ENCODE measurements at regions not wholly inside any gene's neighbourhood (a gene's known extent, or its start where the extent isn't known, plus 50 kb on each side); places are given as distances from the start of the nearest gene placed in this dataset.
A peak's percentile ranks its signal among the peaks of the same experiment; 100 is the strongest.

GRCh38 chr20:4371623-4372251, 122.7 kb upstream of the ADRA1D start:
- DNase-seq (ENCODE audit: insufficient read length, low spot score) = no peak
- TF ChIP-seq SPI1 (IDR thresholded peaks at IDR 0.05; ENCODE audit: low read depth, low read length) = no peak
- no peak for TF ChIP-seq TAF1 (IDR thresholded peaks at IDR 0.05; ENCODE audit: low read depth, low read length)
- no peak for TF ChIP-seq POLR2AphosphoS5 (IDR thresholded peaks at IDR 0.05; ENCODE audit: low read depth, low read length)
- TF ChIP-seq POU2F2 (IDR thresholded peaks at IDR 0.05; ENCODE audit: low read depth, low read length) = no peak
- TF ChIP-seq PAX5 (IDR thresholded peaks at IDR 0.05; ENCODE audit: insufficient read depth, low read length, severe bottlenecking) = no peak
- no peak for TF ChIP-seq POLR2A (IDR thresholded peaks at IDR 0.05; ENCODE audit: low read depth, low read length)
- no peak for FAIRE-seq

GRCh38 chr20:4370851-4371250, 121.8 kb upstream of the ADRA1D start:
- FAIRE-seq (no peak), DNase-seq (ENCODE audit: insufficient read length, low spot score) (no peak)
- TF ChIP-seq PAX5 (IDR thresholded peaks at IDR 0.05; ENCODE audit: insufficient read depth, low read length, severe bottlenecking) = no peak
- TF ChIP-seq TAF1 (IDR thresholded peaks at IDR 0.05; ENCODE audit: low read depth, low read length) = no peak
- no peak for TF ChIP-seq POLR2AphosphoS5 (IDR thresholded peaks at IDR 0.05; ENCODE audit: low read depth, low read length)
- TF ChIP-seq POU2F2 (IDR thresholded peaks at IDR 0.05; ENCODE audit: low read depth, low read length) = no peak
- no peak for TF ChIP-seq SPI1 (IDR thresholded peaks at IDR 0.05; ENCODE audit: low read depth, low read length)
- no peak for TF ChIP-seq POLR2A (IDR thresholded peaks at IDR 0.05; ENCODE audit: low read depth, low read length)

- FAIRE-seq (peak; percentile 80), DNase-seq (ENCODE audit: insufficient read length, low spot score) (peak; percentile 10)
- TF ChIP-seq POU2F2 (IDR thresholded peaks at IDR 0.05; ENCODE audit: low read depth, low read length) (no peak), SPI1 (IDR thresholded peaks at IDR 0.05; ENCODE audit: low read depth, low read length) (peak; percentile 91)
These were observed 120.7 kb upstream of the ADRA1D start for GRCh38 chr20:4369798-4370124.

- DNase-seq (ENCODE audit: insufficient read length, low spot score) (no peak), FAIRE-seq (no peak)
- no peak for TF ChIP-seq POLR2AphosphoS5 (IDR thresholded peaks at IDR 0.05; ENCODE audit: low read depth, low read length)
- no peak for TF ChIP-seq POLR2A (IDR thresholded peaks at IDR 0.05; ENCODE audit: low read depth, low read length)
- TF ChIP-seq TAF1 (IDR thresholded peaks at IDR 0.05; ENCODE audit: low read depth, low read length) = no peak
- TF ChIP-seq POU2F2 (IDR thresholded peaks at IDR 0.05; ENCODE audit: low read depth, low read length) = no peak
- no peak for TF ChIP-seq PAX5 (IDR thresholded peaks at IDR 0.05; ENCODE audit: insufficient read depth, low read length, severe bottlenecking)
- no peak for TF ChIP-seq SPI1 (IDR thresholded peaks at IDR 0.05; ENCODE audit: low read depth, low read length)
These were observed 120.2 kb upstream of the ADRA1D start for GRCh38 chr20:4369119-4369797.

- DNase-seq (ENCODE audit: insufficient read length, low spot score) (no peak), FAIRE-seq (no peak)
- TF ChIP-seq SPI1 (IDR thresholded peaks at IDR 0.05; ENCODE audit: low read depth, low read length) (no peak), POU2F2 (IDR thresholded peaks at IDR 0.05; ENCODE audit: low read depth, low read length) (no peak), POLR2AphosphoS5 (IDR thresholded peaks at IDR 0.05; ENCODE audit: low read depth, low read length) (no peak), PAX5 (IDR thresholded peaks at IDR 0.05; ENCODE audit: insufficient read depth, low read length, severe bottlenecking) (no peak), TAF1 (IDR thresholded peaks at IDR 0.05; ENCODE audit: low read depth, low read length) (no peak), POLR2A (IDR thresholded peaks at IDR 0.05; ENCODE audit: low read depth, low read length) (no peak)
These were observed 117.0 kb upstream of the ADRA1D start for GRCh38 chr20:4366076-4366475.

- FAIRE-seq (no peak), DNase-seq (ENCODE audit: insufficient read length, low spot score) (no peak)
- TF ChIP-seq POLR2AphosphoS5 (IDR thresholded peaks at IDR 0.05; ENCODE audit: low read depth, low read length) (no peak), PAX5 (IDR thresholded peaks at IDR 0.05; ENCODE audit: insufficient read depth, low read length, severe bottlenecking) (no peak), TAF1 (IDR thresholded peaks at IDR 0.05; ENCODE audit: low read depth, low read length) (no peak), POU2F2 (IDR thresholded peaks at IDR 0.05; ENCODE audit: low read depth, low read length) (no peak), POLR2A (IDR thresholded peaks at IDR 0.05; ENCODE audit: low read depth, low read length) (no peak), SPI1 (IDR thresholded peaks at IDR 0.05; ENCODE audit: low read depth, low read length) (no peak)
These were observed 109.5 kb upstream of the ADRA1D start for GRCh38 chr20:4358552-4358951.

- TF ChIP-seq TAF1 (IDR thresholded peaks at IDR 0.05; ENCODE audit: low read depth, low read length) (no peak), POLR2A (IDR thresholded peaks at IDR 0.05; ENCODE audit: low read depth, low read length) (no peak), POLR2AphosphoS5 (IDR thresholded peaks at IDR 0.05; ENCODE audit: low read depth, low read length) (no peak), POU2F2 (IDR thresholded peaks at IDR 0.05; ENCODE audit: low read depth, low read length) (no peak), SPI1 (IDR thresholded peaks at IDR 0.05; ENCODE audit: low read depth, low read length) (no peak), PAX5 (IDR thresholded peaks at IDR 0.05; ENCODE audit: insufficient read depth, low read length, severe bottlenecking) (no peak)
- no peak for DNase-seq (ENCODE audit: insufficient read length, low spot score)
- FAIRE-seq = no peak
These were observed 103.3 kb upstream of the ADRA1D start for GRCh38 chr20:4352348-4352747.

- FAIRE-seq = no peak
- DNase-seq (ENCODE audit: insufficient read length, low spot score) = no peak
- TF ChIP-seq POLR2A (IDR thresholded peaks at IDR 0.05; ENCODE audit: low read depth, low read length) (no peak), PAX5 (IDR thresholded peaks at IDR 0.05; ENCODE audit: insufficient read depth, low read length, severe bottlenecking) (no peak), TAF1 (IDR thresholded peaks at IDR 0.05; ENCODE audit: low read depth, low read length) (no peak)
These were observed 101.0 kb upstream of the ADRA1D start for GRCh38 chr20:4350096-4350495.

- no peak for TF ChIP-seq SPI1 (IDR thresholded peaks at IDR 0.05; ENCODE audit: low read depth, low read length)
- no peak for TF ChIP-seq POU2F2 (IDR thresholded peaks at IDR 0.05; ENCODE audit: low read depth, low read length)
- no peak for TF ChIP-seq TAF1 (IDR thresholded peaks at IDR 0.05; ENCODE audit: low read depth, low read length)
- TF ChIP-seq PAX5 (IDR thresholded peaks at IDR 0.05; ENCODE audit: insufficient read depth, low read length, severe bottlenecking) = no peak
- TF ChIP-seq POLR2A (IDR thresholded peaks at IDR 0.05; ENCODE audit: low read depth, low read length) = no peak
- TF ChIP-seq POLR2AphosphoS5 (IDR thresholded peaks at IDR 0.05; ENCODE audit: low read depth, low read length) = no peak
- FAIRE-seq (no peak), DNase-seq (ENCODE audit: insufficient read length, low spot score) (no peak)
These were observed 95.6 kb upstream of the ADRA1D start for GRCh38 chr20:4344670-4345069.

- FAIRE-seq = no peak
- TF ChIP-seq POU2F2 (IDR thresholded peaks at IDR 0.05; ENCODE audit: low read depth, low read length) (no peak), POLR2A (IDR thresholded peaks at IDR 0.05; ENCODE audit: low read depth, low read length) (no peak), POLR2AphosphoS5 (IDR thresholded peaks at IDR 0.05; ENCODE audit: low read depth, low read length) (no peak), SPI1 (IDR thresholded peaks at IDR 0.05; ENCODE audit: low read depth, low read length) (no peak), PAX5 (IDR thresholded peaks at IDR 0.05; ENCODE audit: insufficient read depth, low read length, severe bottlenecking) (no peak), TAF1 (IDR thresholded peaks at IDR 0.05; ENCODE audit: low read depth, low read length) (no peak)
- DNase-seq (ENCODE audit: insufficient read length, low spot score) = no peak
These were observed 93.5 kb upstream of the ADRA1D start for GRCh38 chr20:4342609-4343008.
